ENCODE measurements at regions not wholly inside any gene's neighbourhood (a gene's known extent, or its start where the extent isn't known, plus 50 kb on each side); places are given as distances from the start of the nearest gene placed in this dataset.

DNA sequence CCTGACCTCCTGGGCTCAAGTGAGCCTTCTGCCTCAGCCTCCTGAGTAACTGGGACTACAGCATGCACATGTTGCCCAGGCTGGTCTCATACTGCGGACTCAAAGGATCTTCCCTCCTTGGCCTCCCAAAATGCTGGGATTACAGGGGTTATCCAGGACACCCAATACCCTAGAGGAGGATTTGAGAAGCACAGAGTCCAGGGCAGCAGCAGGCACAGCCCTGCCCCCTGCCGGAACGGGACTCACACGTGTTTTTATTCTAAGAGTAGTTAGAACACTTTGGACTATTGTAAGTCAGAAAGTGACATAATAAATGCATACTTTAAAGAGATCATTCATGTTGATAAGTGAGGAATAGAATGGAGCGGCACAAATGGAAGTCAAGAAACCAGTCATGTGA lies 80.2 kb downstream of the C6orf118 start:
- POLR2A ChIA-PET: no interaction called here
- H3K4me3 Mint-ChIP-seq: no peak overlapping the region

DNA sequence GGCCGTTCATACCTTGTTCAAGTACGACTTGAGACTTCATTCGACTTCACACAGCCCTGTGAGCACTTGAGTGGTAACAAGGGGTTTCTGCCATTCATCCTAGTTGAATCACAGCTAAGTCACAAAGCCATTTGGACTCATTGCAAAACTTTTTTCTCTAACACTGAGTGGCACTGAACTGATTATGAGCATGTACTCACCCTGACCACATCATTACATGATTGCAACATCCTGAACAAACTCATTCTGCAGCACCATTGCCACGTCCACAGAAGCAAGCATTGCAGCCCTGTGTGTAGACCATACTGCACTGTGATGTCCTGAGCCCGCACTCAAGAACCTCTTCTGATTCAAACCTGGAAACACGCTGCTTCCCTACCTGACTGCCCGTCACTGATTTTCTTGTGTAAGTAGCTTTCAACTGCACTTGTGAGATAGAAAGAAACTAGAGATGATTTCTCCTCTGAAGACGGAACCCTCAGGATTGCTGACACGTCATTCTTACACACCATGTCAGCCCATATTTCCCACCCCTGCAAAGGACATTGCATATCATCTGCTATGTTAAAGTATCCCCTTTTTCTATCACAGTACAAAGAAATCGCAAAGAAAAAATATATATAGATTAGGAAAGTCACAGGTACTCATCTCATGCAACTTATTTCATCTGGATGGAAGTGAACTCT lies 81.6 kb downstream of the C6orf118 start:
- no peak for DNase-seq
- Histone ChIP-seq H3K9me3 (ENCODE audit: control insufficient read depth in 2 of 3, low read length in 3 of 3) (no peaks in the 10 kb centered on the region), H3K4me3 (ENCODE audit: low read length) (no peak overlapping the region), H3K27ac (ENCODE audit: low read depth, low read length) (no peak overlapping the region), H3K27me3 (ENCODE audit: control insufficient read depth in 2 of 2, insufficient read depth in 2 of 2, low read length in 2 of 2) (no peaks in the 10 kb centered on the region), H3K4me1 (ENCODE audit: control insufficient read depth in 2 of 2, insufficient read depth in 2 of 2, low read length in 2 of 2) (no peaks in the 10 kb centered on the region), H3K36me3 (ENCODE audit: control insufficient read depth in 2 of 3, insufficient read depth in 3 of 3, low read length in 3 of 3) (no peaks in the 10 kb centered on the region)
- Mint-ChIP-seq H3K36me3 (peaks cover 0 to 4% (median 0%) of the 10 kb centered on the region in 5 donors), H3K4me1 (no peaks in the 10 kb centered on the region), H3K27ac (no peak overlapping the region), H3K27me3 (no peaks in the 10 kb centered on the region), H3K9me3 (peaks cover 0 to 19% (median 8%) of the 10 kb centered on the region in 11 donors), H3K4me3 (no peak overlapping the region)
- ChIA-PET CTCF (no interaction called here), POLR2A (no interaction called here)
- ATAC-seq: no peak
- intact Hi-C loops (cut with micrococcal nuclease): no loop called here

More for the DNA sequence above, 80.2 kb downstream of the C6orf118 start:
- no peak for DNase-seq
- intact Hi-C loops (cut with micrococcal nuclease): no loop called here
- no peak for ATAC-seq
- Histone ChIP-seq H3K27me3 (ENCODE audit: control insufficient read depth in 2 of 2, insufficient read depth in 2 of 2, low read length in 2 of 2) (no peaks in the 10 kb centered on the region), H3K27ac (ENCODE audit: low read depth, low read length) (no peak overlapping the region), H3K9me3 (ENCODE audit: control insufficient read depth in 2 of 3, low read length in 3 of 3) (no peaks in the 10 kb centered on the region), H3K4me1 (ENCODE audit: control insufficient read depth in 2 of 2, insufficient read depth in 2 of 2, low read length in 2 of 2) (no peaks in the 10 kb centered on the region), H3K4me3 (ENCODE audit: low read length) (no peak overlapping the region), H3K36me3 (ENCODE audit: control insufficient read depth in 2 of 3, insufficient read depth in 3 of 3, low read length in 3 of 3) (no peaks in the 10 kb centered on the region)
- H3K9me3 Mint-ChIP-seq: peaks cover 0 to 23% (median 8%) of the 10 kb centered on the region in 11 donors
- H3K4me1 Mint-ChIP-seq: no peaks in the 10 kb centered on the region
- no peaks in the 10 kb centered on the region for H3K27me3 Mint-ChIP-seq
- no peak overlapping the region for H3K27ac Mint-ChIP-seq
- peaks cover 0 to 4% (median 0%) of the 10 kb centered on the region in 5 donors for H3K36me3 Mint-ChIP-seq
- CTCF ChIA-PET: no interaction called here

DNA sequence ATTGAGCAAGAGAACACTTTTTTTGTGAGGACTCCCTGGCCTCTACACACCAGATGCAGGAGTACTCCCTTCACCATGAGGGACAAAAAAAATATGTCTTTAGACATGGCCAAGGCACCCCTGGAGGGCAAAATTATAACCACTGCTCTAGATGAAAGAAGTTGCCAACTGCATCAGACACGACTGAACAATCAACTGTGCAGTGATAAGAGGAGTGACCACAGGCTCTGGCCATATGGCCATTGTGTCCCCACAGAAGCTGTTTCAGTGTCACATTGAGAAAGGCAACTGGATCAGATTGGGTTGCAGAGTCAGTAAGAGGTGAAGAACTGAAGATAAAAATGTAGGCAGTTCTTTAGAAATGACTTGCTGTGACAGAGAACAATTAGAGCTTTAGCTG lies 85.7 kb downstream of the C6orf118 start:
- no peak overlapping the region for H3K27ac Mint-ChIP-seq
- Histone ChIP-seq H3K9me3 (ENCODE audit: control insufficient read depth in 2 of 3, low read length in 3 of 3) (no peaks in the 10 kb centered on the region), H3K4me1 (ENCODE audit: control insufficient read depth in 2 of 2, insufficient read depth in 2 of 2, low read length in 2 of 2) (no peaks in the 10 kb centered on the region), H3K27me3 (ENCODE audit: control insufficient read depth in 2 of 2, insufficient read depth in 2 of 2, low read length in 2 of 2) (no peaks in the 10 kb centered on the region), H3K36me3 (ENCODE audit: control insufficient read depth in 2 of 3, insufficient read depth in 3 of 3, low read length in 3 of 3) (no peaks in the 10 kb centered on the region), H3K27ac (ENCODE audit: low read depth, low read length) (no peak overlapping the region), H3K4me3 (ENCODE audit: low read length) (no peak overlapping the region)
- H3K9me3 Mint-ChIP-seq: peaks cover 0 to 20% (median 5%) of the 10 kb centered on the region in 11 donors
- H3K36me3 Mint-ChIP-seq: no peaks in the 10 kb centered on the region
- ChIA-PET CTCF (no interaction called here), POLR2A (no interaction called here)
- ATAC-seq: no peak
- no peak for DNase-seq
- no peaks in the 10 kb centered on the region for H3K4me1 Mint-ChIP-seq
- intact Hi-C loops (cut with micrococcal nuclease): no loop called here
- no peak overlapping the region for H3K4me3 Mint-ChIP-seq
- H3K27me3 Mint-ChIP-seq: no peaks in the 10 kb centered on the region

DNA sequence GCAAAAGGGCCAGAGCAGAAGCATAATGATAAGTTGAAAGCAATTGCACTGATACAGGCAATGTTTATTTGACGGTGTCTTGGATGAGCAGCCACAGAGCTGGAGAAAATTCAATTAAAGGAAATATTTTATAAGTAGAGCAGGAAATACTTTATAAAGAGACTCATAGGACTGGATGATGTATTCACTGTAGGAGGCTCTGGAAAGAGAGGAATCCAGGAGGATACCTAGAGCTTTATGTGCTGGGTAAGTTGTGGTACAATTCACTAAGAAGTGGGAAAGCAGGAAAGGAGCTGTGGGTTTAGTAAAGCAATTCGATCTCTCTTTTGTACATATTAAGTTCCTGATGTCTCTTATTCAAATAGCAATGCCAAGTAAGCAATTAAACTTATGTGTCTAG lies 86.3 kb downstream of the C6orf118 start:
- no peaks in the 10 kb centered on the region for H3K27me3 Mint-ChIP-seq
- ChIA-PET POLR2A (no interaction called here), CTCF (no interaction called here)
- H3K4me1 Mint-ChIP-seq: no peaks in the 10 kb centered on the region
- H3K27ac Mint-ChIP-seq: no peak overlapping the region
- H3K9me3 ChIP-seq (ENCODE audit: control insufficient read depth in 2 of 3, low read length in 3 of 3): no peaks in the 10 kb centered on the region
- H3K27ac ChIP-seq (ENCODE audit: low read depth, low read length): no peak overlapping the region
- peaks cover 0 to 20% (median 5%) of the 10 kb centered on the region in 11 donors for H3K9me3 Mint-ChIP-seq
- no peak overlapping the region for H3K4me3 ChIP-seq (ENCODE audit: low read length)
- no peak overlapping the region for H3K4me3 Mint-ChIP-seq
- H3K36me3 ChIP-seq (ENCODE audit: control insufficient read depth in 2 of 3, insufficient read depth in 3 of 3, low read length in 3 of 3): no peaks in the 10 kb centered on the region
- no peaks in the 10 kb centered on the region for H3K27me3 ChIP-seq (ENCODE audit: control insufficient read depth in 2 of 2, insufficient read depth in 2 of 2, low read length in 2 of 2)
- H3K36me3 Mint-ChIP-seq: no peaks in the 10 kb centered on the region
- ATAC-seq (no peak), DNase-seq (no peak)
- no peaks in the 10 kb centered on the region for H3K4me1 ChIP-seq (ENCODE audit: control insufficient read depth in 2 of 2, insufficient read depth in 2 of 2, low read length in 2 of 2)
- intact Hi-C loops (cut with micrococcal nuclease): no loop called here

DNA sequence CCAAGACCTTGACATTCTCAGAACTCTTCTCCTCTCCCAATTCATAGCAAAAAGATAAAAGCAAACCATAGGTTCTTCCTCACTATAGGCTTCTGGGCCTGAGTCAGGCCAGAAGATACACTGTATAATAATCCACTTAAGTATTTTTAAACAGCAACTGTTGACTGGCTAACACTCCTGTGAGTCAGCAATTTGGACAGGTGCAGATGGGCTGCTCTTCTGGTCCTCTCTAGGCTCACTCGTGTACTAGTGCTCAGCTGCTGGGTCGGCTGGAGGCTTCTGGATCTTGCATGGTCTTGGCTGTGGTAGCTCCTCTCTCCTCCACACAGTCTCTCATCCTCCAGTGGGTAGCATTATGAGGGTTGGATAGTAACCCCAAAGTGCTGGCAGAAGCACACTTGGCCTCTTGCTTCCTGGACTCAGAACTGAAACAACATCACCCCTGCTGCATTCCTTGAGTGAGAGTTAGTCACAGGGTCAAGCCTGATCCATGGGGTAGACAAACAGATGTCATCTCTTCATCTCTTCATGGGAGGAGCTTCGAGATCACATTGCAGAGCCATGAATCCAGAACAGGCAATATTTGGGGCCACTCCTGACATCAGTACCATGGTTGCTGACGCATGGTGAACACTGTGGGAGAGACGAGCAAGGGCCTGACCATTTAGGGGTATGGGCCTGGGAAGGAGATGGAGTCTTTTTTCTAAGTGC lies 86.9 kb downstream of the C6orf118 start:
- ChIA-PET POLR2A (no interaction called here), CTCF (no interaction called here)
- H3K4me1 Mint-ChIP-seq: no peaks in the 10 kb centered on the region
- Histone ChIP-seq H3K36me3 (ENCODE audit: control insufficient read depth in 2 of 3, insufficient read depth in 3 of 3, low read length in 3 of 3) (no peaks in the 10 kb centered on the region), H3K27ac (ENCODE audit: low read depth, low read length) (no peak overlapping the region), H3K4me3 (ENCODE audit: low read length) (no peak overlapping the region), H3K9me3 (ENCODE audit: control insufficient read depth in 2 of 3, low read length in 3 of 3) (no peaks in the 10 kb centered on the region), H3K27me3 (ENCODE audit: control insufficient read depth in 2 of 2, insufficient read depth in 2 of 2, low read length in 2 of 2) (no peaks in the 10 kb centered on the region), H3K4me1 (ENCODE audit: control insufficient read depth in 2 of 2, insufficient read depth in 2 of 2, low read length in 2 of 2) (no peaks in the 10 kb centered on the region)
- intact Hi-C loops (cut with micrococcal nuclease): no loop called here
- no peak for DNase-seq
- H3K4me3 Mint-ChIP-seq: no peak overlapping the region
- H3K36me3 Mint-ChIP-seq: no peaks in the 10 kb centered on the region
- H3K27ac Mint-ChIP-seq: no peak overlapping the region
- ATAC-seq: no peak
- peaks cover 0 to 23% (median 5%) of the 10 kb centered on the region in 11 donors for H3K9me3 Mint-ChIP-seq
- no peaks in the 10 kb centered on the region for H3K27me3 Mint-ChIP-seq

DNA sequence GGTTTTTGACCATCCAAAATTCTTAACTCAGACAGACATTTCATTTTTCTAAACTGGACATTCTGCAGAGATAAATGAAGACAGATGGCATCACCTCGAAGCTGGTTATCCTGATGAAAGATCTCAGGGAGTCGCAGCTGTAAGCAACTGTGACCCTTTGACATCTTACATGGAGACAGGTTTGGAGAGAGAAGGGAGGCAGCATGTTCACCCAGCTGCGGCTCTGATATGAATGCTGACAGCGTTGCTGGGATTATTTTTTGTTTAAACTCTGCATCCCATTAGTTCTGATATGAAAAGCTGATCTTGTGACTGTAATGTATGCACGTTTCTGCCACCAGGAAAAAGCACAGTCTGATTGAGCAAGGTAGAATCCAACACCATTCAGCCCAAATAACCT lies 89.4 kb downstream of the C6orf118 start:
- intact Hi-C loops (cut with micrococcal nuclease): no loop called here
- ATAC-seq: no peak
- no peak overlapping the region for H3K4me3 Mint-ChIP-seq
- Histone ChIP-seq H3K27me3 (ENCODE audit: control insufficient read depth in 2 of 2, insufficient read depth in 2 of 2, low read length in 2 of 2) (no peaks in the 10 kb centered on the region), H3K36me3 (ENCODE audit: control insufficient read depth in 2 of 3, insufficient read depth in 3 of 3, low read length in 3 of 3) (no peaks in the 10 kb centered on the region), H3K4me1 (ENCODE audit: control insufficient read depth in 2 of 2, insufficient read depth in 2 of 2, low read length in 2 of 2) (no peaks in the 10 kb centered on the region), H3K4me3 (ENCODE audit: low read length) (no peak overlapping the region), H3K27ac (ENCODE audit: low read depth, low read length) (no peak overlapping the region), H3K9me3 (ENCODE audit: control insufficient read depth in 2 of 3, low read length in 3 of 3) (no peaks in the 10 kb centered on the region)
- H3K4me1 Mint-ChIP-seq: no peaks in the 10 kb centered on the region
- peaks cover 0 to 22% (median 2%) of the 10 kb centered on the region in 11 donors for H3K9me3 Mint-ChIP-seq
- no peak for DNase-seq
- H3K27me3 Mint-ChIP-seq: no peaks in the 10 kb centered on the region
- CTCF ChIA-PET: no interaction called here
- no peak overlapping the region for H3K27ac Mint-ChIP-seq
- no peaks in the 10 kb centered on the region for H3K36me3 Mint-ChIP-seq
- POLR2A ChIA-PET: no interaction called here

DNA sequence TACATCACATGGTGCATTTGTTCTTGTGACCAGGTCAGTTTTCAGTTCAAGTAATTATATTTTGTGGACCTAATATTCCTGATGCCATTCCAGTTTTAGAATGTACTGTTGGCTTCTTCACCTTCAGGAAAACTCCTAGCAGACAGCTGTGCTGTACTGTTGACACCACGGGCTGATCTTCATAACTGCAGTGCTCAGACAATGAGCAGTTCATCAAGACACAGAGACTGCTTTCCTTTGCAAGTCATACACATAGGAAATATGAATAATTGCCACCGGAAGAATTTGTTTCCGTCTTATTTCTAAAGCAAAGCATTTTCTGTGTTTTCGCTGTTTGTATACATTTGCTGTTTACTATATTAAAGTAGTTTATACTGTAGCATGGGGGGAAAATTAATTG lies 89.8 kb downstream of the C6orf118 start:
- Mint-ChIP-seq H3K36me3 (no peaks in the 10 kb centered on the region), H3K27ac (no peak overlapping the region), H3K4me3 (no peak overlapping the region), H3K27me3 (no peaks in the 10 kb centered on the region), H3K9me3 (peaks cover 0 to 23% (median 2%) of the 10 kb centered on the region in 11 donors), H3K4me1 (no peaks in the 10 kb centered on the region)
- ATAC-seq (no peak), DNase-seq (no peak)
- Histone ChIP-seq H3K27me3 (ENCODE audit: control insufficient read depth in 2 of 2, insufficient read depth in 2 of 2, low read length in 2 of 2) (no peaks in the 10 kb centered on the region), H3K4me1 (ENCODE audit: control insufficient read depth in 2 of 2, insufficient read depth in 2 of 2, low read length in 2 of 2) (no peaks in the 10 kb centered on the region), H3K36me3 (ENCODE audit: control insufficient read depth in 2 of 3, insufficient read depth in 3 of 3, low read length in 3 of 3) (no peaks in the 10 kb centered on the region), H3K9me3 (ENCODE audit: control insufficient read depth in 2 of 3, low read length in 3 of 3) (no peaks in the 10 kb centered on the region), H3K4me3 (ENCODE audit: low read length) (no peak overlapping the region), H3K27ac (ENCODE audit: low read depth, low read length) (no peak overlapping the region)
- POLR2A ChIA-PET: no interaction called here
- intact Hi-C loops (cut with micrococcal nuclease): no loop called here
- CTCF ChIA-PET: no interaction called here
